ENCODE measurements at regions not wholly inside any gene's neighbourhood (a gene's known extent, or its start where the extent isn't known, plus 50 kb on each side); places are given as distances from the start of the nearest gene placed in this dataset.

DNA sequence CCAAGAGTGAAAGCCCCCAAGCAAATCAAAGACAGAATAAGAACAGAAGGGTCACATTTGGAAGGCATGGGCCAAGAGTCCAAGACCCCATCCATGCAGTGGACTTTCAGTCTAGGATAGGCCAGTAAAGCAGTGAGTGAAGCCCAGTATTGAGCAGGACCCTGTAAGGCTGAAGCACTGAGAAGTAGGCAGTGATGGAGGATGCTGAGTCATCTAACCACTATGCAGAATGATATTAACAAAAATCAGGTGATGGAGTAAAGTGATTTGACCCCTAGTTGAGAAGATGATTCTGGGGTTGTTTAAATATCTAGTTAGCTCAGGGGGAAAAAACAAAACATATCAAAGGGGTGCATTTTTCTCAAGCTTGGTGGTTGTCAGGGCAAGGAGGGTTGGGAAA, 308.7 kb upstream of the PLXNA2 start:
- DNase-seq, result no peak

- DNase-seq, result no peak
Measured at GRCh38 chr1:208556461-208556860, 312.3 kb upstream of the PLXNA2 start.

DNA sequence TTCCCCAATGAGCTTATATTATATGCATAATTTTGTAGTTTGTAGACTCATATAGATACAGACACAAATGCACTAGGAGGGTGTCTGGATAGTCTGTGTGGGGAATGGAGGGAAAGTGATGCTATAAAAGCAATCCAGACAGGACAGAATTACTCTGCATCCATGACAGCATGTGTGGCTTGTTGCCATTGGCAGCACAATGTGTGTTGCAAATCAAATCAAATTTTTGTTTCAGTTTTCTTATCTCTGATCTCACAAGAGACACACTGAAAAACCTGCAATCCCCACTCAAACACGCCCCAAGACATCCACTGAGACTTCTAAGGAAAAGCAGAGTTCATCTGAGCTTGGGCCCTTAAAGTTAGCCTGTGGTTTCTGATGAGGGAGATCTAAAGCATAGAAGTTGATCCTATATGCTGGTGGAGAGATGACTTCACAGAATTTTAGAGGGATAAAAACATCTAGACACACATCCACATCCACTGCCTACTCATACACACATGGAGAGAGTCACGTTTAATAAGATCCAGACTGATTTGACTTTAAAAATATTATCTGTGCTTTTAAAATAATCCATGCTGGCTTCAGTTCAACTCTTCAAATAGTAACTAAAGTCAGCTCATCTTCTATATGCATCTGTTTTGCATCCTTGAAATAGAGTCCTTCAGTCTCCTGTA, 313.0 kb upstream of the PLXNA2 start:
- no peak for DNase-seq

DNA sequence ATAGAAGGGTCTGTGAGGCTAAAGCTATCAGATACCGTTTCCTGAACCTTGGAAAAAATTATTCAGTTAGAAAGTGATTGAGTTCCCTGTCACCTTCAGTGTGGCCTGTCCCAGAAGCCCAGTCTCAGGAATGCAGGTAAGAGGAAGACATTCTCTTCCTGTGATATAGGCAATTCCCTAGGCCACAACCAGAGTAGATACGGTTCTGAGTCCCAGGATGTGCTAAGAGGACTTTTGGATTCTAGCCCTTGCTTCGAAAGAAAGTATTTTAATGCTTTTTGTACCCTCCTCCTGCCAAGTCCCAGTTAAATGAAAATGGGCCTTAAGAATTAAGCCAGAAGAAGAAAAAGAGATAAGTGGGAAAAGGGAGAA, 313.5 kb upstream of the PLXNA2 start:
- no peak for DNase-seq

- no peak for DNase-seq
Measured at GRCh38 chr1:208559597-208560329, 315.6 kb upstream of the PLXNA2 start.

GRCh38 chr1:208562151-208562960, 318.2 kb upstream of the PLXNA2 start:
- no peak for DNase-seq

DNA sequence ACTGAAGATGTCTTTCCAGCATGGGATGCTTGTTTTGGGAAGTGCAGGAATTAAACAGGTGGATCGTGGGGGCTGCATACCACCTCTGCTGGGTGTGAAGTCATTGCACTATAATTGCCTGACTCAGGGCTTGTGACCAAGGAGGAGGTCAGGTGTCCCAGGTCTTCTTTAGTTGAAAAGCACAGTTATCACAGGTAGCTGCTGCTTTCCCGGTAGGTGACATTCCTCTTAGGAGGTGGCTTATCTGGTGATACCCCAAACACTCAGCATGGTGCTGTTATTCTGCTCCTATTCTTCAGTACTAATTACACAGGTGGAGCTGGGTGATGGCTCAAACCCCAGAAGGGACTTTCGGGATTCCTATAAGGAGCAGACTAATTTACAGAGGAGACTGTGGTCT, 320.3 kb upstream of the PLXNA2 start:
- no peak for DNase-seq

- DNase-seq, result no peak
Measured at GRCh38 chr1:208565756-208566440, 321.7 kb upstream of the PLXNA2 start.

GRCh38 chr1:208569181-208569580, 325.0 kb upstream of the PLXNA2 start:
- DNase-seq, result no peak

DNA sequence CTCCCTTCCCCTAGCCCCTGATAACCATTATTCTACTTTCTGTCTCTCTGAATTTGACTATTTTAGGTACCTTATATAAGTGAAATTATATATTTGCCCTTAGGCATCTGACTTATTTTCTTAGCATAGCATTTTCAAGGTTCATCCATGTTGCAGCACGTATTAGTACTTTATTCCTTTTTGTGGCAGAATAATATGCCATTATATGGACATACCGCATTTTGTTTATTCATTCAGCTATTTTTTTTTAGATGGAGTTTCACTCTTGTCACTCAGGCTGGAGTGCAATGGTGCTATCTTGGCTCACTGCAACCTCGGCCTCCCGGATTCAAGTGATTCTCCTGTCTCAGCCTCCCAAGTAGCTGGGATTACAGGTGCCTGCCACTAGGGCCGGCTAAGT, 326.2 kb upstream of the PLXNA2 start:
- no peak for DNase-seq

DNA sequence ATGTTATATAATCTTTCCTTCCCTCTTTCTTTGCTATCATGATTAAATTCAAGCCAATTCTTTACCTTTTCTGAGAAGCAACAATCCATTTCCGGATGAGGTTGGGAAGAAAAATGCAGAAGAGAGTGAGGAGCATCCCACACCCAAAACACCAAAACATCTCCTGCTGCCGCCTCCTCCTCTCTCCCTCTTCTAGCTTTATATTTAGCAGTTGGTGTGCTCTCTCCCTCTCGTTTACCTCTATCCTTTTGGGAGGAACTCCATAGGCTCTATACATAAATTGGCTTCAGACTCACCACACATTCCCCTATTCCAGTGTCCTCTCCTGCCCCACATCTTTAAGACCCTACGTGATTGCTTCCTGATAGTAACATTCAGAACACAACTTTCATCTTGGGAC, 332.2 kb upstream of the PLXNA2 start:
- DNase-seq, result no peak

- no peak for DNase-seq
Measured at GRCh38 chr1:208577381-208577905, 333.3 kb upstream of the PLXNA2 start.

DNA sequence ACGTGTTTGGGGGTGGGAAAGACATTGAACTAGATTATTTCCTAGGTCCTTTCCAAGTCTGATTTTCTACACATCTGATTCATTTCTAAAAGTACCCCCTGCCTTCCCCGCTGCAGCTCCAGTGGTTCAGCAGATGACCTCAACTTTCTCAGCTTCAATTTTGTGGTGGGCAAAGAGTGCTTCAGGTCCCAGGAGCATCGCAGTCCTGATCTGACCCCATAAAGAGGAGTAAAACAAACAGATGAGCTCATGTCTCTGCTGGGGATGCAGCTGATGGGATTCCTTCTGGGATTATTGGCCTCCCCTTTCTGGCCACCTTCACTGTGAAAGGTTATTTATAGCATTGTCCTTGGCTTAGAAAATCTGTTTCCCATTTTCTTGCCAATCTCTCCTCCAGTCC, 337.0 kb upstream of the PLXNA2 start:
- no peak for DNase-seq

- no peak for DNase-seq
Measured at GRCh38 chr1:208581667-208582066, 337.5 kb upstream of the PLXNA2 start.

DNA sequence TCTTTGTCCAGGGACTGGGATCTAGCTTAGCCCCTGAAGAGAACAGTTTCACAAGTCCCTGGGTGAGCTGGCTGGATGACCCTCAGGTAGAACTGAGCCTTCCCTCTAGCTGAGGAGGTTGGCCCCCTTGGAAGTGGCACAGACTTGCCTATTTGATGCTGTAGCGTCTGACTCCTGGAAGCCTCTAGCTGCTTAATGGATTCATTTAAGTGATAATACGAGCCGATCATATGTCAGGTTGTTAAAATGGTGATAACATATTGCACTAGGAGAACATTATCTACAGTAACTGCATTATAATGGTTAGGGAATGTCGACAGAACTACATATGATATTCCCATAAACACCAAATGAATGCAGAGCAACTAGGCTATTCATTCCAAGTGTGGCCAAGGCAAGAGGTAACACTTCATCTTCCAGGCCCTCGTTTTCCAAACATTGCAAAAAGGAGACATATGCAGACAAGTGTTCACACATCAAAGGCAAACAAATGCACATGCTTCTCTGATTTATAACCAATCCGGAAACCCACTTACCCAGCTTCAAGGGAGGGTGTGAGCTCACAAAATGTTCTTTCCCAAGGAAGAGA, 340.1 kb upstream of the PLXNA2 start:
- no peak for DNase-seq

DNA sequence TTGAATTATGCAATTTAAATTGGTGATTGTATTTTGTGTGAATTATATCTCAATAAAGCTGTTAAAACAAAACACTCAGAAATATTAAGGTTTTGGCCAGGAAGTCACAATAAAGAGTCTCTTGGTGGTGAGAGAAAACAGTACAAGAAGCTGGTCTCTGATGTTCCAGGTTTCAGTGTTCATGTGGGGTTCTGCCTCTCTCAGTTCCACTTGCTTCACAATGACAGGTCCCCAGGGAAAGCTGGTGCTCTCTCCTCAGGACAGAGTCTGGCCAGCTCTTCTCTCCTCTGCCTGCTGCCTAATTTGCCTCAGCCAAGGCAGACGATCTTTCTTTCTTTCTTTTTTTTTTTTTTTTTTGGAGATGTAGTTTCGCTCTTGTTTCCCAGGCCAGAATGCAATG, 342.9 kb upstream of the PLXNA2 start:
- no peak for DNase-seq

DNA sequence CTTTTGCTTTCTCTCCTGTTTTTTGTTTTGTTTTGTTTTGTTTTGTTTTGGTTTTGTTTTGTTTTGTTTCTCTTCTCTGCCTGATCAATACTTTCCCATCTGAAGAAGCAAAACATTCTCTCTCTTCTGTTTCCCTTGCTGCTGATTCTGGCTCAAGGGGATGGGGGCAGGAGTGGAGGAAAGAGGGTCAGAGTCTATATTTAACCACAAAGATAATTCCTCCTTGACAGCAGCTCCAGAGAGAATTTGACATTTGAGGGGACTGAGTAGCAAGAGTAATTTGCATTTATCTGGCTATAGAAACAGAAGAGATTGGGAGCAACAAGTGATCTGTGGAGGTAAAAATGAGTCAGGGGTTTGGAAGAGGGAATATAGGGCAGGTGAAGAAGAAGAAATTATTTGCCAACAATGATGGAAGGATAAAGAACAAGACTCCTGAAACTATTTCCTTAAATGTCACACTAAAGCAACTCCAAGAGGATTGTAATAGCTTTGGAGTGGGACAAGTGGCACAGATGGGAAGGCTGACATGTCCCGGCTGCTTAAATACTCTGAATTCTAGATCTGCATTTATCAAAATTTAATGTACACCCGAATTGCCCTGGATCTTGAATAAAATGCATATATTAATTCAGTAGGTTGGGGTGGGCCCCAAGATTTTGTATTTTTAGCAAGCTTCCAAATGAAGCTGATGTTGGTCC, 349.3 kb upstream of the PLXNA2 start:
- no peak for DNase-seq

DNA sequence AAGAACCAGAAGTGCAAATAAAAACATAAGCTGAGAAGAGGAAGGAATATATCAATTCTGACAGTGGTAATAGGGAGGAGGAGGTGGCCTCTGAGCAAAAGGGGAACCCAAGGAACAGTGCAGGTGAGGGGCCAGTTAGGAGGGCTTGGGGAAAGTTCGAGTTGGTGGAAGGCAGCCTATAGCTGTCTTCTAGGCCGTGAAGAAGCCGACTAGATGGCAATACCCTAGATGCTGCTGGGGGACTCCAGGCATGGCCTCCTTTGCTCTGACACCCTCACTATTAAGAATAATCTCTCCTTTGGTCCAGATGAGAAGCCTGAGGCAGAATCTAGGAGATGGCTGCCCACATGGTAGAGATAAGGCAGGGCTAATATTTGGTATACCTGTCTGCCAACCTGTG, 351.1 kb upstream of the PLXNA2 start:
- DNase-seq, result no peak

GRCh38 chr1:208595745-208596144, 351.6 kb upstream of the PLXNA2 start:
- no peak for DNase-seq

GRCh38 chr1:208597571-208597970, 353.4 kb upstream of the PLXNA2 start:
- DNase-seq, result peak; percentile 27

DNA sequence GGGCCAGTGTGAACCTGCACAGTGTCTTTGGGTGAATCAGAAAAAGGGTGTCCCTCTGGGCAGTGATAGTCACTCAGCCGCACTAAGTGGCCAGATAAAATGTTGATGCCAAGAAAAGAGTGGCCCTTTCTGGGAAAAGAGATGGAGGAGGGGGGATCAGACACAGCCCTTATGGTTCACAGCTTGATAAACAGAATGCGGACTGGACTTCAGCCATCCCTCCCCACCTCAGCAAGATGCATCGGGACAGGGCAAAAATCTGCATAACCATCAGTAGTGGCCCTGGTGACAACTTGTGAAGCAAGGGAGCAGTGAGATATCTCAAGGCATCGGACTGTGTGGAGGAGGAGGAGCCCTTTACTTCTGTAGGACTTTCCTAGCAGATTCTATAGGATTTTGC, 353.8 kb upstream of the PLXNA2 start:
- no peak for DNase-seq

- DNase-seq, result no peak
Measured at GRCh38 chr1:208599063-208599462, 354.9 kb upstream of the PLXNA2 start.
